CD4-positive, alpha-beta T cell treated with Interleukin-6 at 100 ng/mL for 8 hours (primary cell): ENCODE measurements at regions not wholly inside any gene's neighbourhood (a gene's known extent, or its start where the extent isn't known, plus 50 kb on each side); places are given as distances from the start of the nearest gene placed in this dataset.

Experiments
- DNase-seq: peaks from one replicate; pipeline ENCODE4 v3.0.0-alpha.2; 2020; ENCODE audit warnings: mixed read lengths, low spot score

- no peak for DNase-seq
Observed at GRCh38 chr11:95549301-95549700, 240.3 kb downstream of the FAM76B start.

GRCh38 chr11:95548416-95548815 is 241.2 kb downstream of the FAM76B start:
- DNase-seq: no peak

DNA sequence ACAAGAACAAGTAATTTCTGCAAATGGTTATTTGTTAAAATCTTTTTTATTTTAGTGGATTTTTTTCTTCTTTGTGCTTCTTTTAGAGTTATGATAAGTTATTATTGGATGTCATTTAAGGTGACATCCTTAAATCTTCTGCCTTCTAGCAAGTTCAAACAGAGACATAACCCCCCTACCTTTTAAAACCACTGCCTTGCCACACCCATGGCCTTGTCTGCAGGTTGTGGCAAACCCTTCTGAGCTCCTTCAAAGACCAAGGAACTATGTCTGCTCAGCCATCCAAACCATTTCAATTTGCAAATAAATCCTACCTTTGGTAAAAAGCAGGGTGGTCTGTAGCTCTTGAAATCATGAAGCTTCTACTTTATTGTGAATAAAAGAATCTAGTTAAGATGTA is 241.6 kb downstream of the FAM76B start:
- DNase-seq: peak; percentile 27

DNA sequence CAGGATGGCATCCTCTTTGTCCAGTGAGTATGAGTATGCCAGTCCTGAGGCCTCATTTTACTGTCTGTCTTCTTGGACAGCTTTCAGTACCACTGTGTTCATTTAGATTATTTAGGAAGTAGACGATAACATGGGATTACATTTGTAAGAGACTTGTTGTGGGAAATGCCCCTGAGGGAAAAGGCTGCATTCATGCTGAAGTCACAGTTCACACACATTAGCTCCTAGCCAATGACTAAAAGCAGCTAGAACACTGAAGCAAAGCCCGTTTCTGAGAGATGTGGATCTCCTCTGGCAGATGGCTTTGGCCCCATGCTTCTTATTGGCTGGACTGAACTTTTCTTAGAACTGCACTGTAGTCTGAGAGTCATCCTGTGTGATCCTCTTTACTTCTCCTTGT is 242.4 kb downstream of the FAM76B start:
- DNase-seq: no peak

GRCh38 chr11:95545116-95545875 is 244.3 kb downstream of the FAM76B start:
- no peak for DNase-seq

DNA sequence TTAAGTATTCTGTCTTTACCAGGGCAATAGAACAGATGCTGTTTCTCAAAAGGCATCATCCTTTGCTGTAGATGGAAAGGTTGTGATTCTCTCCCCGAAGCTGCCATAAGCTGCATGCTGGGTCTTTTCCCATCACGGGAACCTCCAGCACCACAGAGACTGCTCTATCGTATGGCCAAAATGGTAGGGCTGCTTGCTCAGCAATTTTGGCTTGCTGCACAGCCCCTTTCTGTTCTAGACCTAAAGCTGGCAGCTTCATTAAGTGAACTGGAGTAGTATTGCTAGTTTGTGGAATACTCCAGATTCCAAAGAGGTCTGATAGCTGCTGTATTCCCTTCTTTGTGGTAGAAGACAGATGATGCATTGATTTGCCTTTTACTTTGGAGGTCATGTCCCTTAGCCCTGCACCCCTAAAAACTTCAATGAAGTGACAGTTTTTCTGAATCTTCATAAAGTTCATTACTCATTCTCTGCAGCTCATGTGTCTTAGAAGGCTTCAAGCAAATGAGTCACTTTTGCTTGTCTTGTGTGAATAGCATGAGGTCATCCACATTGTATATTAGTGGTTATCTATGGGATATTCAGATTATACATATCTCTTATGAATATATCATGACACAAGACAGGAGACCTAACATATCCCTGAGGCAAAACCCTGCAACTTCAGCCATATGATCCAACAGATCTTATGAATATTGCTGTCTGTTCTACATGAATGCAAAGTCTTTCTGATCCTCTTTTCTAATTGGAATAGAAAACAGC is 245.3 kb downstream of the FAM76B start:
- DNase-seq: no peak

- no peak for DNase-seq
Observed at GRCh38 chr11:95542868-95543551, 246.6 kb downstream of the FAM76B start.

DNA sequence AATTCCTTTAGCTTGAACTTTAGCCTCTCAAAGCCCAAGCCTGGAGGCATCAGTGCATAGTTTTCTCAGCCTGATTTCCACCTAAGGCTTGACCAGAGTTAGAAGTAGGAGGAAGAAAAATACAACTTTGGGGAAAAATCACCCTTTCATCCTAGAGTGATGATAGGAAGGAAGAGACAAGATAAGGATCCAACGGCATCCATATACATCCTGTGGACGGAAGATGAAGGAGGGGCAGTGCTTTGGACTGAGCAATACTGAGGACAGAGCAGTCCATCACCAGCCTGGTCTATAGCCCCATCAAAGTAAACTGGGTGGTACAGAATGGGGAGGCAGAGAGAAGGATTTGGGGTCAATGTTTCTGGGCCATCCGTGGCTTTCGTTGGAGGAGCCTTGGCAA is 247.9 kb downstream of the FAM76B start:
- DNase-seq: no peak

- no peak for DNase-seq
Observed at GRCh38 chr11:95536047-95536690, 253.4 kb downstream of the FAM76B start.

DNA sequence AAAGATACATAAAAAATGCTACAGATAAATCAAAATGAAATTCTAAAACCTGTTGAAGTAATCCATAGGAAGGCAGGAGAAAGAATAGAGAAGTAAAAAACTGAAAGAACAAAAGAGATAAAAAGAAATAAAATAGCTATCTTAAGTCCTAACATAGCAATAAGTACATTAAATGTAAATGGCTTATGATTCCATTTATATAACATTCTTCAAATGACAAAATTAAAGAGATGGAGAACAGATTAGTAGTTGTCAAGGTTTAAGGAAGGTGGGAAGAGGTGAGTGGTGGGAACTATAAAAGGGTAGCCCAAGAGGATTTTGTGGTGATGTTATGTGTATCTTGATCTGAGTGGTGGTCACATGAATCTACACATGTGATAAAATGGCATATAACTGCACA is 254.8 kb downstream of the FAM76B start:
- DNase-seq: no peak

DNA sequence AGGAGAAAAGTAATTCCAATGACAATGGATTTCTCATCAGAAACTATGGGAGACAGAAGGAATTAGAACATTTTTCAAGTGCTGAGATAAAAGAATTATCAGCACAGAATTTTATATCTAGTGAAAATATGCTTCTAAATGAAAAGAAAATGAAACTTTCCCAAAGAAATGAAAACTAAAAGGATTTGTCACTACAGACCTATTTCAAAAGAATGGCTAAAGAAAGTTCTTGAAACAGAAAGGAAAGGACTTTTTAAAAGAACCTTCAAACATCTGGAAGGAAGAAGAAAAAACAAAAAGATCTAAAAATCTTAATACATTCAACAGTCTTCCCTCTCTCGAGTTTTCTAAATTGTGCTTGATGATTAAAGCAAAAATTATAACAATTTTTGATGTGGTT is 255.4 kb downstream of the FAM76B start:
- no peak for DNase-seq

GRCh38 chr11:95531116-95531515 is 258.5 kb downstream of the FAM76B start:
- DNase-seq: no peak

DNA sequence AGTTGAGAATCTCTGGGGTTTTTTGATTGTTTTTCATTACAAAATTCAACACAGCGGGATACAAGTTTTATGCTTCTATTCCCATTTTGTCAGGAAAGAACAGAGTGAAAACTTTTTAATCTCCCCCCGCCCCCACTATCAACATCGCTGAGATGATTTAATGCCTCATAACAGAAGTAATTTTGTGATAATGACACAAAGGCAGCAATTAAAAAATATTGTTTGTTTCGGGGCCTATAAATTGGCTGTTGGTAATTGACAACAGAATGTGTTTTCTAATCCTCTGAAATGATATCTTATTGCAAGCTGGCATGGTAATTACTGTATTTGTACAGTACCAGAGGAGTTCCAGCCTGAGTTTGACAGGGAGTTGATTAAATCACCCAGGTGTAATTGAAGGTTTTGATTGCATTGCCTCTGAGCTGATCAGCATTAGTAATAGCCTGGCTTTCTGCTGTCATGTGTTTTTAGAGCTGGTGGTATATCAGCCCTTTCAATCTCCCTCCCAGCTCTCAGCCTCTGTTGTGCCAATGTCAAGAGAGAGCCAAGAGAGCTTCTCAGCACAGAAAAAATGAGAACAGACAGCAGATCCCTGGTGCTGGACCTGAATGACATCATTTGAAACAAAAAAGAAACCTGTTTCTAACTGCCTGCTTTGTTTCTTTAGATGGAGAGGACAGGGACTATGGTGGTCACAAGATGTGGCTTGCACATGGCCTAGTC is 265.1 kb downstream of the FAM76B start:
- DNase-seq: no peak

GRCh38 chr11:95522874-95523273 is 266.7 kb downstream of the FAM76B start:
- no peak for DNase-seq

GRCh38 chr11:95521862-95522261 is 267.7 kb downstream of the FAM76B start:
- DNase-seq: no peak

DNA sequence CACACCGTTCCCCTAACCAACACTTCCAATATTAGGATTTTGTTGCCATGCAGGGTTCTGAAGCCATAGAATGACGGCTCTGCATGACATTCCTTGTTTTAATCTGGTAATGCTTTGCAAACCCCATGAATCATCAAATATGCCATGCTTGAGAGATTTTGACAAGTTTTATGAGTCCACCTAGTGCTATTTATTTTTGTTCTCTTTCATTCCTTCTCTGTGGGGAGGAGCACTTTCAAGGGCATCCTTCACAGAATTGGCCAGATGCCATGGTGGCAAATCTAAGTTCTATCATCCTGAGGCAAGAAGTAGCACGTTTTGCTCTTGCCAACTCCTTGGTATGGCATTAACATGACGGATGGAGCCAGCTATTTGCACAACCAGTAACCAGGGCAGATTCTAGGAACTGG is 268.4 kb downstream of the FAM76B start:
- no peak for DNase-seq

DNA sequence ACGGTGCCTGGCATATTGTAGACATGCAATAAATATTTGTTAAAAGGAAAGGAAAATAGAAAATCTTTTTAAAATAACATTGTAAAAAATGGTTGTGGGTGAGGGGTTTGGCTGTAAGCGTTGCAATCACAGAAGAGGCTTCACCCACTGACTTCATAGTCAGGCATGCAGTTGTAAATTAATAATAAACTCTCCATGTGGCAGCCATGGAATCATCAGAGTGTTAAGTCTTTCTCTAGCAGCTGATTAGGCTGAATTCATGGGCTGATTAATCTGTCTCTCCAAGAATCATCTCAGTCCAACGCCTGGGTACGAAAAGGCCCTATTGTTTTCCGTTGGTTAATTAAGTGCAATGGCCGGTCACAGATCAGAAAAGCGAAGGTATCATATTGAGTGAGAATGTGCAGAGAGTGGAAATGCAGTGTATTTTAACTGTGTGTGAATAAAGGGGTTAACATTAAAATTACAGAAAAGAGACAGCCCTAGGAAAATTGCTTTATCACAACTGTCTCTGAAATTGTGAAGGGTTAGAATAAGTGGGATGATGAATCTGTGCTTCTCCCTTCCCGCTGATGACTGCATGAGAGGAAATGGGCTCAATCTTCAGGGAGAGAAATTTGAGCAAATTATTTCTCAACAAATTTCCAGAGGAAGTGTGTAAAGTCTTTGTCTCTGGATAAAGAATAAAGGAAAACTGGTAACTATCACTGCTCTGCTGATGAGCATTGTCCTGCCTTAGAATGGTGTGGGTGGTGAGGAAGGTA is 269.0 kb downstream of the FAM76B start:
- DNase-seq: no peak

- no peak for DNase-seq
Observed at GRCh38 chr11:95519912-95520311, 269.7 kb downstream of the FAM76B start.

DNA sequence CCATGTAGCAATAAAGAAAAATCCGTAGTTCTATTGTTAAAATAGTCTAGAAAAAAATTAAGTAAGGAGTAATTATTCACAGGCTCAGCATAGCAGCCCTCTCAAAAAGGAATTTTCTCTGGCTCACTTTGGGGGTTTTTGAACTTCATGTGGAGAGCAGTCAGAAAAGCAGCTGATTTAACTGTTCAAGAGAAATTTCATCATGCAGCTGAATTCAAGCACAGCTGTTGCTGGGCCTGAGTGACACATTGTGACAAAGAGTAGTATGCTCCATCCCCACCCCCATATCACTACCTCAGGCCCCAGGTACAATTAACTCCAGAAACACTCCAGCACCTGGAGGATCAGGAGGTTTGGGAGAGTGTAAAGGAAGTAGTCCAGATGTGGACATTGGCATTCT is 272.1 kb downstream of the FAM76B start:
- DNase-seq: no peak

- no peak for DNase-seq
Observed at GRCh38 chr11:95516786-95517185, 272.8 kb downstream of the FAM76B start.

GRCh38 chr11:95516175-95516574 is 273.4 kb downstream of the FAM76B start:
- no peak for DNase-seq
